H1 (cell line): ENCODE measurements at regions not wholly inside any gene's neighbourhood (a gene's known extent, or its start where the extent isn't known, plus 50 kb on each side); places are given as distances from the start of the nearest gene placed in this dataset.
A peak's percentile ranks its signal among the peaks of the same experiment; 100 is the strongest.

ENCODE experiments used
- CTCF ChIA-PET: fragments of 300-600 bp; sonication (Branson Sonifier 250); formaldehyde crosslinking; loops from one replicate; lab custom pipeline; 2021; ENCODE audit not compliant: partially characterized antibody; lab: Charles Lee
- POLR2A ChIA-PET: fragments of 300-600 bp; sonication (Branson Sonifier 250); formaldehyde crosslinking; loops from one replicate; lab custom pipeline; 2021; ENCODE audit warnings: inconsistent platforms; ENCODE audit not compliant: partially characterized antibody; lab: Charles Lee
- DNase-seq, 2 experiments: peaks; one replicate each; pipeline versions ENCODE4 v3.0.0 to v3.0.0-alpha.2; 2010 to 2022; ENCODE audit warnings: low spot score in 2 of 2, low read depth in 1 of 2, mixed read lengths in 1 of 2
- FAIRE-seq: peaks from 2 replicates; lab custom pipeline; 2011; peaks lifted over from hg19 to GRCh38; lab: Jason Lieb, UNC
- H2AFZ ChIP-seq: 2 replicates; pipeline ENCODE4 v1.8.1; 2012; ENCODE audit warnings: low read length, inconsistent platforms
- H2AK5ac ChIP-seq: 2 replicates; pipeline ENCODE4 v1.6.1; 2013; ENCODE audit warnings: low read depth, low read length
- H2BK120ac ChIP-seq: replicated peaks from 2 replicates; pipeline ENCODE3; 2013; ENCODE audit warnings: low read depth, low read length, inconsistent platforms
- H2BK12ac ChIP-seq: 2 replicates; pipeline ENCODE4 v1.6.1; 2013; ENCODE audit warnings: low read depth, low read length
- H2BK15ac ChIP-seq: 2 replicates; pipeline ENCODE4 v1.6.1; 2013; ENCODE audit warnings: low read length
- H2BK20ac ChIP-seq: 2 replicates; pipeline ENCODE4 v1.6.1; 2013; ENCODE audit warnings: low read length
- H2BK5ac ChIP-seq: 2 replicates; pipeline ENCODE4 v1.6.1; 2013; ENCODE audit warnings: low read depth, low read length
- H3K14ac ChIP-seq: 2 replicates; pipeline ENCODE4 v1.6.1; 2013; ENCODE audit warnings: inconsistent platforms; ENCODE audit not compliant: insufficient read length
- H3K18ac ChIP-seq: 2 replicates; pipeline ENCODE4 v1.6.1; 2013; ENCODE audit warnings: low read length; ENCODE audit errors: extremely low read depth
- H3K23ac ChIP-seq: 2 replicates; pipeline ENCODE4 v1.6.1; 2013; ENCODE audit warnings: inconsistent platforms; ENCODE audit not compliant: insufficient read length
- H3K23me2 ChIP-seq: 2 replicates; pipeline ENCODE4 v1.6.1; 2013; ENCODE audit warnings: low read depth, low read length
- H3K27ac ChIP-seq: 2 replicates; pipeline ENCODE4 v1.6.1; 2011; ENCODE audit warnings: low read depth, low read length, inconsistent platforms
- H3K27me3 ChIP-seq, 4 experiments: replicated peaks in 1 of 4; 1 replicate in 1 of 4; 2 replicates in 3 of 4; pipeline versions ENCODE4 v1.6.1 to v1.8.1; 2011 to 2013; ENCODE audit warnings: low read length in 3 of 4, mild to moderate bottlenecking in 3 of 4, inconsistent platforms in 2 of 4, mixed read lengths in 2 of 4, moderate library complexity in 1 of 4; ENCODE audit not compliant: control insufficient read depth in 3 of 4, insufficient read depth in 3 of 4; ENCODE audit errors: extremely low read depth in 1 of 4
- H3K36me3 ChIP-seq, 4 experiments: 2 replicates each; pipeline versions ENCODE4 v1.6.1 to v1.8.1; 2011 to 2013; ENCODE audit warnings: mild to moderate bottlenecking in 4 of 4, low read length in 3 of 4, moderate library complexity in 2 of 4, control low read depth in 1 of 4, inconsistent platforms in 1 of 4; ENCODE audit not compliant: insufficient read depth in 4 of 4, control insufficient read depth in 2 of 4
- H3K4ac ChIP-seq: replicated peaks from 2 replicates; pipeline ENCODE3; 2013; ENCODE audit warnings: low read length, low read depth, mixed read lengths, inconsistent platforms; ENCODE audit not compliant: insufficient read length
- H3K4me1 ChIP-seq, 4 experiments: replicated peaks in 1 of 4; 1 replicate in 1 of 4; 2 replicates in 3 of 4; pipeline versions ENCODE4 v1.6.1 to v1.8.1; 2011 to 2013; ENCODE audit warnings: low read length in 3 of 4, inconsistent platforms in 2 of 4, mixed read lengths in 1 of 4; ENCODE audit not compliant: insufficient read depth in 4 of 4, control insufficient read depth in 3 of 4
- H3K4me2 ChIP-seq, 2 experiments: 2 replicates each; pipeline versions ENCODE4 v1.6.1 to v1.8.1; 2011 to 2013; ENCODE audit warnings: low read depth in 2 of 2, low read length in 2 of 2, control low read depth in 1 of 2, inconsistent platforms in 1 of 2, mild to moderate bottlenecking in 1 of 2; ENCODE audit not compliant: insufficient read depth in 1 of 2
- H3K4me3 ChIP-seq, 4 experiments: fragments of 200-600, 300-600 bp in 1 of 4; sonication (generic), shearing (Covaris generic), sonication (Bioruptor Twin) in 1 of 4; 2 replicates each; pipeline versions ENCODE4 v1.5.1 to v1.8.1; 2011 to 2016; ENCODE audit warnings: low read length in 4 of 4, low read depth in 3 of 4, control low read depth in 2 of 4, inconsistent platforms in 2 of 4, mild to moderate bottlenecking in 2 of 4, mixed read lengths in 1 of 4, moderate library complexity in 1 of 4; ENCODE audit not compliant: insufficient read depth in 2 of 4; ENCODE audit errors: extremely low read depth in 1 of 4
- H3K56ac ChIP-seq: replicated peaks from 2 replicates; pipeline ENCODE3; 2013; ENCODE audit warnings: low read depth, mild to moderate bottlenecking, mixed read lengths, low read length, inconsistent platforms; ENCODE audit not compliant: insufficient read length
- H3K79me1 ChIP-seq: 2 replicates; pipeline ENCODE4 v1.6.1; 2013; ENCODE audit warnings: low read depth, low read length, control low read depth
- H3K79me2 ChIP-seq, 2 experiments: 2 replicates each; pipeline versions ENCODE4 v1.6.1 to v1.8.1; 2012 to 2013; ENCODE audit warnings: low read length in 2 of 2, mild to moderate bottlenecking in 2 of 2, inconsistent platforms in 1 of 2; ENCODE audit not compliant: insufficient read depth in 2 of 2, control insufficient read depth in 1 of 2
- H3K9ac ChIP-seq, 4 experiments: replicated peaks in 1 of 4; 1 replicate in 1 of 4; 2 replicates in 3 of 4; pipeline versions ENCODE4 v1.6.1 to v1.8.1; 2011 to 2013; ENCODE audit warnings: low read depth in 3 of 4, low read length in 3 of 4, control low read depth in 2 of 4, mild to moderate bottlenecking in 2 of 4, moderate library complexity in 2 of 4, inconsistent platforms in 1 of 4; ENCODE audit errors: extremely low read depth in 1 of 4
- H3K9me3 ChIP-seq, 2 experiments: 2 replicates each; pipeline versions ENCODE4 v1.6.1 to v1.8.1; 2012 to 2013; ENCODE audit warnings: mild to moderate bottlenecking in 2 of 2, moderate library complexity in 2 of 2, control low read depth in 1 of 2, inconsistent platforms in 1 of 2, low read depth in 1 of 2, low read length in 1 of 2, mixed read lengths in 1 of 2; ENCODE audit not compliant: insufficient read depth in 2 of 2
- H4K20me1 ChIP-seq, 2 experiments: replicated peaks in 1 of 2; 2 replicates each; pipeline versions ENCODE3 to v1.8.1; 2011 to 2013; ENCODE audit warnings: inconsistent platforms in 2 of 2, low read length in 2 of 2, mild to moderate bottlenecking in 1 of 2; ENCODE audit not compliant: insufficient read depth in 2 of 2, control insufficient read depth in 1 of 2
- H4K5ac ChIP-seq: 2 replicates; pipeline ENCODE4 v1.6.1; 2013; ENCODE audit warnings: low read length, low read depth, mixed read lengths, inconsistent platforms; ENCODE audit not compliant: insufficient read length
- H4K8ac ChIP-seq: 2 replicates; pipeline ENCODE4 v1.8.0; 2013; ENCODE audit warnings: mild to moderate bottlenecking, moderate library complexity, low read length, inconsistent platforms; ENCODE audit not compliant: insufficient read depth; ENCODE audit errors: extremely low read depth
- H4K91ac ChIP-seq: replicated peaks from 2 replicates; pipeline ENCODE3; 2013; ENCODE audit warnings: low read length, mixed read lengths, inconsistent platforms; ENCODE audit not compliant: insufficient read length
- CEBPB ChIP-seq: IDR thresholded peaks from 2 replicates; pipeline ENCODE4 v1.6.1; 2012; ENCODE audit warnings: low read depth, low read length
- SAP30 ChIP-seq: fragments of 300-600 bp; sonication (generic); IDR thresholded peaks from 2 replicates; pipeline ENCODE4 v1.7.1; 2012; ENCODE audit warnings: low read length, moderate library complexity, mild to moderate bottlenecking, inconsistent platforms; ENCODE audit not compliant: insufficient read depth, insufficient replicate concordance
- TBP ChIP-seq: IDR thresholded peaks from 2 replicates; pipeline ENCODE4 v1.6.1; 2011; ENCODE audit warnings: low read depth, low read length, improper control_type of control experiment
- WGBS, 2 experiments: shearing (Covaris generic) in 1 of 2; methylation state at CpG; one replicate each; pipeline versions ENCODE4 v1.1.6 to v1.1.7; 2013 to 2015; ENCODE audit warnings: low lambda C conversion rate in 2 of 2, mixed read lengths in 2 of 2, inconsistent platforms in 1 of 2, low coverage in 1 of 2, missing lambda C conversion rate in 1 of 2; ENCODE audit not compliant: insufficient replicate concordance in 2 of 2, insufficient coverage in 1 of 2, insufficient read length in 1 of 2; ENCODE audit errors: extremely low coverage in 1 of 2, missing lambda C conversion rate in 1 of 2; 5-methylcytosine and 5-hydroxymethylcytosine counted together

- WGBS, 2 experiments = 86% methylated on average over 2 of the region's 2 CpGs; no CpG with 5 or more reads in 1 of the 2 experiments
- no peak for FAIRE-seq
- TF ChIP-seq SAP30 (no peak), CEBPB (no peak), TBP (no peak)
- Histone ChIP-seq H3K27ac (no peak overlapping the region), H2BK15ac (no peak overlapping the region), H3K14ac (no peak overlapping the region), H2BK120ac (no peak overlapping the region), H3K79me2 (no peaks in the 10 kb centered on the region), H2BK5ac (no peak overlapping the region), H4K91ac (no peak overlapping the region), H2BK12ac (no peak overlapping the region), H3K9ac (no peak overlapping the region), H4K5ac (no peak overlapping the region), H4K8ac (no peak overlapping the region), H3K56ac (no peak overlapping the region), H3K4ac (no peak overlapping the region), H4K20me1 (no peaks in the 10 kb centered on the region), H3K23ac (no peak overlapping the region), H3K4me3 (no peak overlapping the region), H3K23me2 (no peaks in the 10 kb centered on the region), H3K36me3 (no peaks in the 10 kb centered on the region), H3K18ac (no peak overlapping the region), H3K4me2 (no peak overlapping the region), H2AFZ (peak overlapping the region; percentile 66; the same call in 1 of the 2 replicates), H3K79me1 (no peaks in the 10 kb centered on the region), H2BK20ac (no peak overlapping the region), H3K4me1 (no peaks in the 10 kb centered on the region), H2AK5ac (no peak overlapping the region), H3K27me3 (no peaks in the 10 kb centered on the region), H3K9me3 (peaks cover 5 to 6% of the 10 kb centered on the region in 2 experiments; a peak in 2 of 4 replicates)
- CTCF ChIA-PET = interaction anchor here (0.6 to 1.9 kb wide), 7 partner anchors 10 to 165 kb away, joined by 3 to 9 read pairs (median 3); no protein-coding TSS in a partner anchor
- POLR2A ChIA-PET = no interaction called here
- DNase-seq = no peak
Measured at GRCh38 chr4:121472937-121473721, 92.3 kb upstream of the QRFPR start.
